SK-N-MC (cell line): ENCODE measurements at regions not wholly inside any gene's neighbourhood (a gene's known extent, or its start where the extent isn't known, plus 50 kb on each side); places are given as distances from the start of the nearest gene placed in this dataset.

Experiments
- EZH2 ChIP-seq: fragments of 200-600 bp; sonication (generic); IDR thresholded peaks from one replicate; pipeline ENCODE4 v1.6.1; 2017; ENCODE audit warnings: antibody characterized with exemption
- POLR2AphosphoS5 ChIP-seq: IDR thresholded peaks from 2 replicates; pipeline ENCODE4 v1.6.1; 2012; ENCODE audit warnings: mild to moderate bottlenecking, low read depth, low read length, borderline replicate concordance

DNA sequence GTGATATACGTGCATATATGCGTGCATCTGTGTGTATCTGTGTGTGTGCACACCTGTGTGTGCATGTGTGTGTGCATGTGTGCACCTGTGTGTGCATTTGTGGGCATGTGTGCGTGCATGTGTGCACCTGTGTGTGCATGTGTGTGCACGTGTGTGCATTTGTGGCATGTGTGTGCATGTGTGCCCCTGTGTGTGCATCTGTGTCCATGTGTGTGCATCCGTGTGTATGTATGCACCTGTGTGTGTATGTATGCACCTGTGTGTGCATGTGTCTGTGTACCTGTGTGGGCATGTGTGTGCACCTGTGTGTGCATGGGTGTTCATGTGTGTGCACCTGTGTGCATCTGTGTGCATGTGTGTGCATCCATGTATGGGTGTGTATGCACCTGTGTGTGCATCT is 167.8 kb upstream of the SFSWAP start:
- no peak for TF ChIP-seq EZH2
- no peak for TF ChIP-seq POLR2AphosphoS5
